Body of pancreas (tissue), 4 donors: ENCODE measurements at regions not wholly inside any gene's neighbourhood (a gene's known extent, or its start where the extent isn't known, plus 50 kb on each side); places are given as distances from the start of the nearest gene placed in this dataset.

ENCODE experiments used
- POLR2A ChIP-seq, 3 donors: fragments of 450-650 bp; IDR thresholded peaks; one replicate each; pipeline ENCODE4 v1.6.1; 2016; ENCODE audit warnings: antibody characterized with exemption in 3 of 3, mild to moderate bottlenecking in 2 of 3
- TF ChIP-seq, protein P1 (sequence below), 7 experiments: fragments of 450-650 bp in 4 of 7; fragments of 200-600 bp in 3 of 7; sonication (generic) in 3 of 7; IDR thresholded peaks; one replicate each; pipeline ENCODE4 v1.5.1; 2016 to 2019; ENCODE audit warnings: antibody characterized with exemption in 7 of 7

DNA sequence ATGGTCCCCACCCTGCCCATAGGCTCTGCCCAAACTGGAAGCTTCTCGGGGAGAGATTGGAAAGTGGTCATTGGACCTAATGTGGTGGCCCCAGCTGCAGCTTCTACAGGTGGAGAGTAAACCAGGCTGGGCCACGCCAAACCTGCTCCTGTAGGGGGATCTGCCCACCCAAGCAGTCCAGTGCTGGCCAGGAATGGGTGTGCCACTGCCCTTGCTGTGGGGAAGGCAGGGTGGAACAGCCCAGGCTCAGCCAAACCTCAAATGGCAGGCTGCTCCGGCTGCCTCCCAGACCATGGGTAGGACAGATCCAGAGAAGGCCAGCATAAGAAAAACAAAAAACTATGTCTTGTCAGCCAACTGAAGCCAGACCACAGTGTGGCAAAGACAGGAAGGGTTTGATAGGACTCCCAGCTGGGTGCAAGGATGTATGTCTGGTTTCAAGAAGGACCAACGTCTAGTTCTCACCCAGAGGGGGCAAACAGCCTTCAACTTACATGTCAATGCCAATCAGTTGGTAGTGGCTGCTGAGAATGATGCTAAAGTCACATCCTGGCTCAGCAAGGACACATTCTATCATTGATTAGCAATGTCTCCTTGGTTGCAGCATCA, 267.3 kb downstream of the UACA start:
- TF ChIP-seq POLR2A (IDR thresholded peaks at IDR 0.05), result no peak
- TF ChIP-seq, protein P1, sequence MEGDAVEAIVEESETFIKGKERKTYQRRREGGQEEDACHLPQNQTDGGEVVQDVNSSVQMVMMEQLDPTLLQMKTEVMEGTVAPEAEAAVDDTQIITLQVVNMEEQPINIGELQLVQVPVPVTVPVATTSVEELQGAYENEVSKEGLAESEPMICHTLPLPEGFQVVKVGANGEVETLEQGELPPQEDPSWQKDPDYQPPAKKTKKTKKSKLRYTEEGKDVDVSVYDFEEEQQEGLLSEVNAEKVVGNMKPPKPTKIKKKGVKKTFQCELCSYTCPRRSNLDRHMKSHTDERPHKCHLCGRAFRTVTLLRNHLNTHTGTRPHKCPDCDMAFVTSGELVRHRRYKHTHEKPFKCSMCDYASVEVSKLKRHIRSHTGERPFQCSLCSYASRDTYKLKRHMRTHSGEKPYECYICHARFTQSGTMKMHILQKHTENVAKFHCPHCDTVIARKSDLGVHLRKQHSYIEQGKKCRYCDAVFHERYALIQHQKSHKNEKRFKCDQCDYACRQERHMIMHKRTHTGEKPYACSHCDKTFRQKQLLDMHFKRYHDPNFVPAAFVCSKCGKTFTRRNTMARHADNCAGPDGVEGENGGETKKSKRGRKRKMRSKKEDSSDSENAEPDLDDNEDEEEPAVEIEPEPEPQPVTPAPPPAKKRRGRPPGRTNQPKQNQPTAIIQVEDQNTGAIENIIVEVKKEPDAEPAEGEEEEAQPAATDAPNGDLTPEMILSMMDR (IDR thresholded peaks at IDR 0.05), result no peak
